Keratinocyte (primary cell): ENCODE measurements at regions not wholly inside any gene's neighbourhood (a gene's known extent, or its start where the extent isn't known, plus 50 kb on each side); places are given as distances from the start of the nearest gene placed in this dataset.

Experiments
- CTCF ChIP-seq, 3 experiments: IDR thresholded peaks in 1 of 3; conservative IDR thresholded peaks in 1 of 3; optimal IDR thresholded peaks in 1 of 3; 2 replicates in 2 of 3; 3 replicates in 1 of 3; pipeline versions ENCODE3 to v1.5.1; 2011; ENCODE audit warnings: low read length in 3 of 3, mild to moderate bottlenecking in 3 of 3, moderate library complexity in 2 of 3, control low read depth in 1 of 3, inconsistent platforms in 1 of 3; ENCODE audit not compliant: insufficient read depth in 2 of 3; ENCODE audit errors: extremely low read depth in 1 of 3
- EZH2 ChIP-seq: IDR thresholded peaks from one replicate; pipeline ENCODE4 v1.6.1; 2012; ENCODE audit warnings: inconsistent platforms, mild to moderate bottlenecking, low read length, moderate library complexity

DNA sequence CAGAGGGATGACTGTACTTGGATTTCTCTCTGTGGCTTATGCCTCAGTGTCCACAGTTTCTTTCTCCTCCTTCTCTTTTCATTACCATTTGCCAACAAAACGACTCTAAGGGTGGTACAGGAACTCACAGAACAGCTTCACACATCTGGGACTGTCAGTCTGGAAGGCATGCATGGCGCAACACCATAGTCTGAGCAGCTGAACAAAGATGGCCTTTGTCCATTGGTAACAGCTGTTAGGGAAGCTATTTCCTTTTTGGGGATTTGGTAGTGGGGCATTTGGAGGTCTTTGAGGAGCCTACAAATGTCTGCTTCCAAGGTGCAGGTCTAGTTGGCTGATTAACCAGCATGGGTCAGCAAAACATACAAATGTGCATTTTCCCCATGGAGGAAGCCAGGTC lies 81.4 kb upstream of the PCDH8 start:
- no peak for TF ChIP-seq CTCF (optimal IDR thresholded peaks at IDR 0.05 in 1 of 3, IDR thresholded peaks at IDR 0.05 in 1 of 3, conservative IDR thresholded peaks at IDR 0.05 in 1 of 3; ENCODE audit: extremely low read depth in 1 of 3, insufficient read depth in 2 of 3, low read length in 3 of 3)
- TF ChIP-seq EZH2, result no peak
